HEK293 (cell line): ENCODE measurements at regions not wholly inside any gene's neighbourhood (a gene's known extent, or its start where the extent isn't known, plus 50 kb on each side); places are given as distances from the start of the nearest gene placed in this dataset.

Source experiments
- CTCF ChIP-seq: fragments of 450-650 bp; formaldehyde crosslinking; IDR thresholded peaks from 2 replicates; pipeline ENCODE4 v1.5.1; 2016; ENCODE audit warnings: missing biosample characterization, missing genetic modification characterization
- ZBTB1 ChIP-seq: fragments of 450-650 bp; formaldehyde crosslinking; IDR thresholded peaks from 2 replicates; pipeline ENCODE4 v1.5.1; 2016; ENCODE audit warnings: missing biosample characterization, missing genetic modification characterization
- TF ChIP-seq, protein P1 (sequence below): fragments of 450-650 bp; formaldehyde crosslinking; IDR thresholded peaks from 2 replicates; pipeline ENCODE4 v1.5.1; 2016; ENCODE audit warnings: missing biosample characterization, missing genetic modification characterization

DNA sequence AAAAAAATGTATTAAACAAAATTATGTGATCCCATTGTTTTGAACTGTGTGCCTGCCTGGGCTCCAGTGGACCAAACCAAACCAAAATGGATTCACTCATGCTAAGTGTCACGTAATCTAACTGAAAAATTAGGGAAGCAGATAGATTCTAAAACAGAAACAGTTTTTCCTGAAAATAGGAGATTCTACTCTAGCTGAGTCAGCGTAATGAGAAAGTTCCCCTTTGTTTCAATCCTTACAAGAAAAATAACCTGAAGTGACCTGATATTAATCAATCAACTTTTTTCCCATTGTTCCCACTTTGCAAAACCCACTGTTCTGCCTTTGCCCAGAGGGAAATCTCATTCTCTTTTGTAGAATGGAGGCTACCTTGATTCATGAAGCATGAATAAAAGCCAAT is 682.4 kb upstream of the CDH10 start:
- TF ChIP-seq ZBTB1 (no peak), CTCF (no peak)
- TF ChIP-seq, protein P1, sequence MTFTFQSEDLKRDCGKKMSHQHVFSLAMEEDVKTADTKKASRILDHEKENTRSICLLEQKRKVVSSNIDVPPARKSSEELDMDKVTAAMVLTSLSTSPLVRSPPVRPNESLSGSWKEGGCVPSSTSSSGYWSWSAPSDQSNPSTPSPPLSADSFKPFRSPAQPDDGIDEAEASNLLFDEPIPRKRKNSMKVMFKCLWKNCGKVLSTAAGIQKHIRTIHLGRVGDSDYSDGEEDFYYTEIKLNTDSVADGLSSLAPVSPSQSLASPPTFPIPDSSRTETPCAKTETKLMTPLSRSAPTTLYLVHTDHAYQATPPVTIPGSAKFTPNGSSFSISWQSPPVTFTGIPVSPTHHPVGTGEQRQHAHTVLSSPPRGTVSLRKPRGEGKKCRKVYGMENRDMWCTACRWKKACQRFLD (tag by site-specific recombination), result no peak
